NCI-H2171 (cell line): ENCODE measurements at regions not wholly inside any gene's neighbourhood (a gene's known extent, or its start where the extent isn't known, plus 50 kb on each side); places are given as distances from the start of the nearest gene placed in this dataset.

Source experiments
- DNase-seq: peaks from one replicate; lab custom pipeline; 2025; lab: John Stamatoyannopoulos, UW

- no peak for DNase-seq
Observed at GRCh38 chr4:66693694-66694093, 851.6 kb downstream of the CENPC start.

- no peak for DNase-seq
Observed at GRCh38 chr4:66691101-66691500, 854.2 kb downstream of the CENPC start.

- DNase-seq = peak; percentile 4
Observed at GRCh38 chr4:66688674-66689073, 856.6 kb downstream of the CENPC start.

GRCh38 chr4:66687459-66687858 lies 857.8 kb downstream of the CENPC start:
- no peak for DNase-seq

GRCh38 chr4:66681962-66682361 lies 863.3 kb downstream of the CENPC start:
- no peak for DNase-seq

- DNase-seq = no peak
Observed at GRCh38 chr4:66667249-66667648, 878.1 kb downstream of the CENPC start.

GRCh38 chr4:66662620-66663019 lies 882.7 kb downstream of the CENPC start:
- no peak for DNase-seq

- DNase-seq = no peak
Observed at GRCh38 chr4:66658809-66659208, 886.5 kb downstream of the CENPC start.

GRCh38 chr4:66655505-66655904 lies 889.8 kb downstream of the CENPC start:
- DNase-seq = no peak

GRCh38 chr4:66653937-66654336 lies 891.4 kb downstream of the CENPC start:
- DNase-seq = no peak

GRCh38 chr4:66649236-66649635 lies 896.1 kb downstream of the CENPC start:
- DNase-seq = no peak

- DNase-seq = no peak
Observed at GRCh38 chr4:66647926-66648325, 897.4 kb downstream of the CENPC start.

GRCh38 chr4:66647476-66647875 lies 897.8 kb downstream of the CENPC start:
- DNase-seq = no peak

GRCh38 chr4:66640233-66640990 lies 904.9 kb downstream of the CENPC start:
- DNase-seq = no peak

- peak; percentile 13 for DNase-seq
Observed at GRCh38 chr4:66639361-66639760, 905.9 kb downstream of the CENPC start.

GRCh38 chr4:66636349-66636748 lies 909.0 kb downstream of the CENPC start:
- DNase-seq = no peak

- no peak for DNase-seq
Observed at GRCh38 chr4:66633477-66633876, 911.8 kb downstream of the CENPC start.

- DNase-seq = no peak
Observed at GRCh38 chr4:66629927-66630326, 915.4 kb downstream of the CENPC start.

- no peak for DNase-seq
Observed at GRCh38 chr4:66628146-66628545, 917.2 kb downstream of the CENPC start.

GRCh38 chr4:66625480-66625879 lies 919.8 kb downstream of the CENPC start:
- no peak for DNase-seq

GRCh38 chr4:66613591-66613990 lies 931.7 kb downstream of the CENPC start:
- no peak for DNase-seq

GRCh38 chr4:66609014-66609413 lies 936.3 kb downstream of the CENPC start:
- no peak for DNase-seq

- DNase-seq = peak; percentile 8
Observed at GRCh38 chr4:66606908-66607307, 936.6 kb upstream of the EPHA5 start.

GRCh38 chr4:66606215-66606614 lies 935.9 kb upstream of the EPHA5 start:
- DNase-seq = no peak
